DOHH2 (cell line): ENCODE measurements at regions not wholly inside any gene's neighbourhood (a gene's known extent, or its start where the extent isn't known, plus 50 kb on each side); places are given as distances from the start of the nearest gene placed in this dataset.

ENCODE experiments used
- CTCF ChIP-seq: fragments of 200-600 bp; sonication (generic); IDR thresholded peaks from one replicate; pipeline ENCODE4 v1.5.1; 2014; ENCODE audit warnings: antibody characterized with exemption, mild to moderate bottlenecking, low read depth, low read length; ENCODE audit not compliant: poor library complexity, severe bottlenecking
- EZH2phosphoT487 ChIP-seq: fragments of 200-600 bp; sonication (generic); IDR thresholded peaks from 2 replicates; pipeline ENCODE4 v1.6.1; 2017; ENCODE audit warnings: borderline replicate concordance, mild to moderate bottlenecking, antibody characterized with exemption, low read length, moderate library complexity, mixed read lengths

- TF ChIP-seq CTCF = no peak
- no peak for TF ChIP-seq EZH2phosphoT487
Observed at GRCh38 chr10:46224414-46224682, 62.4 kb upstream of the ANTXRL start.
